ENCODE measurements at regions not wholly inside any gene's neighbourhood (a gene's known extent, or its start where the extent isn't known, plus 50 kb on each side); places are given as distances from the start of the nearest gene placed in this dataset.

DNA sequence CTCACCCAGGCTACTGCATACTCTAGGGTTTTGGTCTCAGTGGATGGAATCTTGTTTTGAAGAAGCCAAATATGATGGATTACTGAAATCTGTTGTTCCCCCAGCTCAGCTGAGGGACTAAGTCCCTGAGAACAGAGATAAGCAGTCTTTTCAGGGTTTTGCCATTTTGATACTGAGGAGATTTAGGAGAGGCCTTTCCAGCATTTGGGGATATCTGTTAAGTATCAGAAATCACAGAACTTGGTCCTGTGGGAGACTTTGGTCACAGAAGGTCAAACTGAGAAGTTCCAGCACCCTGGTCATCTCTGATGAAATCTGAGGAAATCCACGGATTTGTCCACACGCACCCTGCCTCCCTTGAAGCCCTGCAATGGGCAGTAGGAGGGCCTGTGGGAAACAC, 181.0 kb upstream of the GADL1 start:
- TF ChIP-seq, protein P1, sequence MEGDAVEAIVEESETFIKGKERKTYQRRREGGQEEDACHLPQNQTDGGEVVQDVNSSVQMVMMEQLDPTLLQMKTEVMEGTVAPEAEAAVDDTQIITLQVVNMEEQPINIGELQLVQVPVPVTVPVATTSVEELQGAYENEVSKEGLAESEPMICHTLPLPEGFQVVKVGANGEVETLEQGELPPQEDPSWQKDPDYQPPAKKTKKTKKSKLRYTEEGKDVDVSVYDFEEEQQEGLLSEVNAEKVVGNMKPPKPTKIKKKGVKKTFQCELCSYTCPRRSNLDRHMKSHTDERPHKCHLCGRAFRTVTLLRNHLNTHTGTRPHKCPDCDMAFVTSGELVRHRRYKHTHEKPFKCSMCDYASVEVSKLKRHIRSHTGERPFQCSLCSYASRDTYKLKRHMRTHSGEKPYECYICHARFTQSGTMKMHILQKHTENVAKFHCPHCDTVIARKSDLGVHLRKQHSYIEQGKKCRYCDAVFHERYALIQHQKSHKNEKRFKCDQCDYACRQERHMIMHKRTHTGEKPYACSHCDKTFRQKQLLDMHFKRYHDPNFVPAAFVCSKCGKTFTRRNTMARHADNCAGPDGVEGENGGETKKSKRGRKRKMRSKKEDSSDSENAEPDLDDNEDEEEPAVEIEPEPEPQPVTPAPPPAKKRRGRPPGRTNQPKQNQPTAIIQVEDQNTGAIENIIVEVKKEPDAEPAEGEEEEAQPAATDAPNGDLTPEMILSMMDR (conservative IDR thresholded peaks at IDR 0.05), result no peak
- TF ChIP-seq EZH2 (IDR thresholded peaks at IDR 0.05; ENCODE audit: low read depth), result no peak
